Tibial nerve (tissue), 4 donors: ENCODE measurements at regions not wholly inside any gene's neighbourhood (a gene's known extent, or its start where the extent isn't known, plus 50 kb on each side); places are given as distances from the start of the nearest gene placed in this dataset.

Source experiments
- EP300 ChIP-seq, 2 donors: sonication (generic); formaldehyde crosslinking; IDR thresholded peaks; one replicate each; pipeline ENCODE4 v1.6.1; 2017; ENCODE audit warnings: antibody characterized with exemption in 2 of 2, mild to moderate bottlenecking in 1 of 2
- TF ChIP-seq, protein P1 (sequence below), 5 experiments: fragments of 200-600 bp in 3 of 5; fragments of 450-650 bp in 2 of 5; sonication (generic) in 3 of 5; IDR thresholded peaks; one replicate each; pipeline ENCODE4 v1.5.1; 2016 to 2019; ENCODE audit warnings: antibody characterized with exemption in 5 of 5, mild to moderate bottlenecking in 3 of 5, moderate library complexity in 2 of 5

GRCh38 chr11:81707881-81708280 lies 1025.8 kb downstream of the FAM181B start:
- TF ChIP-seq EP300 (IDR thresholded peaks at IDR 0.05): no peak
- TF ChIP-seq, protein P1, sequence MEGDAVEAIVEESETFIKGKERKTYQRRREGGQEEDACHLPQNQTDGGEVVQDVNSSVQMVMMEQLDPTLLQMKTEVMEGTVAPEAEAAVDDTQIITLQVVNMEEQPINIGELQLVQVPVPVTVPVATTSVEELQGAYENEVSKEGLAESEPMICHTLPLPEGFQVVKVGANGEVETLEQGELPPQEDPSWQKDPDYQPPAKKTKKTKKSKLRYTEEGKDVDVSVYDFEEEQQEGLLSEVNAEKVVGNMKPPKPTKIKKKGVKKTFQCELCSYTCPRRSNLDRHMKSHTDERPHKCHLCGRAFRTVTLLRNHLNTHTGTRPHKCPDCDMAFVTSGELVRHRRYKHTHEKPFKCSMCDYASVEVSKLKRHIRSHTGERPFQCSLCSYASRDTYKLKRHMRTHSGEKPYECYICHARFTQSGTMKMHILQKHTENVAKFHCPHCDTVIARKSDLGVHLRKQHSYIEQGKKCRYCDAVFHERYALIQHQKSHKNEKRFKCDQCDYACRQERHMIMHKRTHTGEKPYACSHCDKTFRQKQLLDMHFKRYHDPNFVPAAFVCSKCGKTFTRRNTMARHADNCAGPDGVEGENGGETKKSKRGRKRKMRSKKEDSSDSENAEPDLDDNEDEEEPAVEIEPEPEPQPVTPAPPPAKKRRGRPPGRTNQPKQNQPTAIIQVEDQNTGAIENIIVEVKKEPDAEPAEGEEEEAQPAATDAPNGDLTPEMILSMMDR (IDR thresholded peaks at IDR 0.05): no peak
